ENCODE measurements at regions not wholly inside any gene's neighbourhood (a gene's known extent, or its start where the extent isn't known, plus 50 kb on each side); places are given as distances from the start of the nearest gene placed in this dataset.

DNA sequence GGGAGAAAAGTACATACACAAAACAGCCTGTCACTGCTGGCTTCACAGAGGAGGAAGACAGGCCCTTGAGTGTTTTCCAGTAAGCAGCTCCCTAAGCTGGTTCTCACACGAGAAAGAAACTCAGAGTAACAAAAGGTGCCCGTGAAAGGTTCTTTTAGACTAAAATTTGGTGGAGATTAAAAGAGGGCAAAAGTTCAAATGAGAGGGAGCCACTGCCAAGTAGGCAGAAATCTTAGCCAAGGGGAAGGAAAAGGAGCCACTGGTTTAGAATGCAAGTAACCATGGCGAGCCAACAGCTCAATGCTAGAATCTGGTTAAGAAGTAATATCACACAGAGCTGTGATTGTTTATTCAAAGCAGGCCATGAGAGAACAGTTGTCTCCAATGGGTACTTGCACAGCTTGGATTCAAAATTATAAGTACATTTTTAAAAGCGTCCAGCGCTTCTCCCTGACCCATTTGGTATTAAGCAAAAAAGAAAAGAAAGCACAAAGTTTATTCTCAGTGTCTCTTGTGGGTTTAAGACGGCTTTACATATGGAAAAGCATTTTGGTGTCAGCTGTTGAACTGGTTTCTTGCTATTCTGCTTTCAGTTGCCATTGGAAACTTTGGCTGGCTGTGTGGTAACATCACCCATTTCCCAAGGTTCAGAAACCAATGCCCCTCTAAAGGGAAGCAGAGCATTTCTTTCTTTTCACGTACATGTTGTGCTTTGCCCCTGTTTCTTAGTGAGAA is 648.5 kb downstream of the RNF144B start:
- DNase-seq (ENCODE audit: low read depth in 2 of 2) = no peak

DNA sequence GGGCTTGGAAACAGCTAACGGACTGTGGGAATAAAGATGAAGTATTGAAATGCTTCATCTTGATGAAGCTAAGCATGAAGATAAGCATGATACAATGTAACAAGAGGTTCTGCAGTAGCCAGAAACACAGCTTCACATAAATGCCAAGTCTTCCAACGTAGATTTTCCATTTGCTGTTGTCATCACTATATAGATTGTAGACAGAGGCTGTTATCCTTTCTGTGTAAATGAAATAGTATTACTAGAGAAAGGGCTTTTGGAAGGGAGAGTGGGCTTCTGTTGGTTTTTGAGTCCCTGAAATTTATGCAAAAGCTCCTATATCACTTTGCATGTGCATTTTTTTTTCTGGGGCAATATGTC is 649.0 kb downstream of the RNF144B start:
- no peak for DNase-seq (ENCODE audit: low read depth in 2 of 2)

DNA sequence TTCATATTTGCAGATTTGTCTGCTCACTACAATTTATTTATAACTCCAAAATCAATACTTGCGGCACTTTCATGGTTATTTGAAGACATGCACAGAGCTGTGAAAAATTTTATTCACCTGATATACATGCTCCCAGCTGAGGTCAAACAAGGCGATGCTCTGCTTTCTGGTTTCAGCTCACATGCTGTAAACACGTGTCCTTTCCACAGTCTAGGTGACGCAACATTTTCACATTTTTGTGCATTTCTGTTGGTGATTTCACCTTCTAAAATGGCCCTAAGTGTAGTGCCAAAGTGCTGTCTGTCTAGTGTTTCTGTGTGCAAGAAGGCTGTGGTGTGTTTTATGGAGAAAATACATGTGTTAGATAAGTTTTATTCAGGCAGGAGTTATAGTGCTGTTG is 650.5 kb downstream of the RNF144B start:
- DNase-seq (ENCODE audit: low read depth in 2 of 2) = no peak

DNA sequence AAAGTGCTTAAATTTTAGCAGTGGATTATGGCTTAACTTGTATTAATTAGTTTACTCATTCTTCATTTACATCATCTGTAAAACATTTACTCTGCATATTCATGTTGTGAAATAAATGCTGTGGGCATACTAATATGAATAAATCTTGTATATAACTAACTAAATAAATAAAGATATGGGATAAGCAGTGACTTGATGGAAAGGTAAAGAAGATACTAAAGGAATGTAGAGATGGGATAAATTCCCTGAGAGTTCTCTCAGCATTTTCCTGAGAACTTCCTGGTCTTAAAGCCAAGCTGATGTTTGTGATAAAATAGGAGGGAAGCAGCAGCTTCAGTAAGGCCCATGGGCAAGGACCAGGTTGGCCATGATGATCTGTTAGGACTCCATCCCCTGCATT is 652.1 kb downstream of the RNF144B start:
- no peak for DNase-seq (ENCODE audit: low read depth in 2 of 2)

DNA sequence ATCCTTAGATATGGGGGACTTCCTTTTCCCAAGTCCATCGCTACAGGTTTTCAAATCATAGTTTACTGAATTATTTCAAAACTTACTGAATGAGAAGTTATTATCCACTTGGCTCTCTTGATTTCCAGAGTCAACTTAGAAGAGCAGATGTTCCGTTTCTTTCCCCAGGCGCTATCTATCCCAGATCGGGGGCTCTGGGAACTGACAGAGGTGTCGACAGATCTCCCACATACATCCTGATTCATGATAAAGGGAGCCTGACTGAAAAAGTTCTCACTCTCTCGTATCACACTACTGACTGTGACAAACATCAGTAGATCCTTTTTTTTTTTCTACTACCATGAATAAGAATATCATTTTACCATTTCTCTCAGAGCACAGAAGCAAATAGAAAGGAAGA is 654.8 kb downstream of the RNF144B start:
- DNase-seq (ENCODE audit: low read depth in 2 of 2) = no peak

DNA sequence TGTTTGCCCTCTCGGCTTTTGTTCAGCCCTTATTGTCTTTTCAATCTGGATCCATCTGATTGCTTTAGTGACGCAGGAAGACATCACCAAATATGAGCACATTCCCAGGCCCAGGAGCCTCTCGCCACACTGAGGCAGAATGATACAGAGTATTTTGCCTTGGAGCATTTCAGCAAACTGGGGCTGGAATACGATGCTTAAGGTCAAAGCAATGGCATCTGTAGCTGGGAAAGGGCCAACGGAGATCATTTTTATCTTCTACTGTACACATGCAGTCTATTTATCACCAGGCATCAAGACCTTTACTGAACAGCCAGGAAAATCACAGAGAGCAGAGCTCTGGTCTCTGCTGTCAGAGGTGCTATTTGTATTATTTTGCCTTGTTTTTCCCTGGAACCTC is 655.3 kb downstream of the RNF144B start:
- DNase-seq (ENCODE audit: low read depth in 2 of 2) = no peak

DNA sequence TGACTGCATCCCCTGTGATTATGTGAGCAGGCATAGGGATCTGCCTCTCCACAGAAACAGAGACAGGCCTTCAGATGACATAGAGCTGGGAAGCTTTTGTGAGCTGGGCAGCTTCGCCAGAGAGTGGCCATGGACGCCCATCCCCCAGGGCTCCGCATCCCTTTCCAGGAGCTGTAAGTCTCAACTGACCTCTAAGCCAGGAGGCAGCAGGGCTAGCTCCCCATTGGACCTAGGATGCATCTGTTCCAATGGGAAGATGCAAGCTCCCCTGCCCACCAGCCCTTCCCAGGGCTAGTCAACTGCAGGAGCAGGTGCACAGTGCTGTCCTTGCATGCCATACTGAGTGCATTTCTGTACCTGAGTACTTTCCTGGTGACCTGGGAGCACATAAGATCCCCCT is 663.6 kb downstream of the RNF144B start:
- DNase-seq (ENCODE audit: low read depth in 2 of 2) = no peak

DNA sequence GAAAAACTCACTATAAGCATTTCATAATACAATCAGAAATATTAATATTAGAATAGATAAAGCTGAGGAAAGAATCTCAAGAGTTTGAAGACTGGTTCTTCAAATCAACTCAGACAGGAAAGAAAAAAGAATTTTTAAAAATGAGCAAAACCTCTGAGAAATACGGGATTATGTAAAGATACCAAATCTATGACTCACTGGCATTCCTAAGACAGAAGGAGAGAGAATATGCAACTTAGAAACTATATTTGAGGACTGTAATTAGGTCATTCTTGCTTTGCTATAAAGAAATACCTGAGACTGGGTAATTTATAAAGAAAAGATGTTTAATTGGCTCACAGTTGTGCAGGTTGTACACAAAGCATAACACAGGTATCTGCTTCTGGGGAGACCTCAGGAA is 665.1 kb downstream of the RNF144B start:
- no peak for DNase-seq (ENCODE audit: low read depth in 2 of 2)

DNA sequence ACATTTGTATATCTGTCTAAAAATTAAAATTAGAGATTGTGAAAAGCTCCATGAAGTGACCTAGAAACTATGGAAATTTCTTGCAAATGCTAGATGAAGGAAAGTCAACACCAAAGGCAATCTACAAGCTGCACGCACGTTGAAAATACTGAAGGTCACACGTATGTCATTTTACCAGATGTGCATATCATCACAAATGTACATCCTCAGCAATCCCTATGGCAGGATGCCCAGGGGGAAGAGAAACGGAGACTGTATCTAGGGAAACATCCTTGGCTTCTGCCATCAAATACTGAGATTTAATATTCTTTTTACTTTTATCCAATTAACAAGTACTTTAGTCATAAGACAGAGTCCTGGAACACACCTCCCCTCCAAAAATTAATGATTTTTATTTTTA is 672.0 kb downstream of the RNF144B start:
- no peak for DNase-seq (ENCODE audit: low read depth in 2 of 2)

DNA sequence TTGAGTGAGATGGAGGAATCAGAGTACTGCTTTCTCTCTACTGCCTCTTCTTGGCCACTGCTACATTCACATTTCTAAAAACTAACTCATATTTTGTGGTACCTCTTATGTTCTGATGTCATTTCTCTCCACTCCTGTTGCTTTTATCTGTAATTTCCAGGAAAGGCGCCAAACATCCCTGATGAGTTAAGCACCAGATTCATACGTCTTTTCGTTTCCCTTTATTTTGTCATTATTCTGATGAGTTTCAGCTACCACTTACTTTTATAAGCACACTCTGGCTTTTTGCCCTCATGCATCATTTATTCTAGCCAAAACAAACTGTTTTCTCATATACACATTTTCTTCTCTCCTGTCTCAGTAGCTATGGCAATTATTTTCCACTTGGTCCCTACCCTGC is 680.0 kb downstream of the RNF144B start:
- DNase-seq (ENCODE audit: low read depth in 2 of 2) = no peak

DNA sequence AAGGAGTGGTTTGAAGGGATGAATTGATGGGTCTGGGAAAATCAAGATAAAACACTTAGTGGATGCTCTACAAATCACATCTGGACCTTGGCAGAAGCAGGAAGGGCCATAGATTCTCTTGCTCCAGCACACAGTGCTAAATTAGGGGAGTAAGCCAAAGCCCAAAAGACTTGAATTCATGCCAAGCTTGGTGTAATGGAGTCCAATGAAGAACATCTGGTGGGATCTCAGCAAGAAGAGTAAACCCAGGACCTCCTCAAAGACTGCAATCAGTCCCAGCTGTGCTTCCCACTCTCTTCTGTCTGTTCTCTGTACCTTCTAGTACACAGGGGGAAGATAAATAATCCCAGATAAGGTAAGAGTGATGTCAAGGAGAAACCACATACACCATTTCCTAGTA is 683.4 kb downstream of the RNF144B start:
- DNase-seq (ENCODE audit: low read depth in 2 of 2) = no peak

DNA sequence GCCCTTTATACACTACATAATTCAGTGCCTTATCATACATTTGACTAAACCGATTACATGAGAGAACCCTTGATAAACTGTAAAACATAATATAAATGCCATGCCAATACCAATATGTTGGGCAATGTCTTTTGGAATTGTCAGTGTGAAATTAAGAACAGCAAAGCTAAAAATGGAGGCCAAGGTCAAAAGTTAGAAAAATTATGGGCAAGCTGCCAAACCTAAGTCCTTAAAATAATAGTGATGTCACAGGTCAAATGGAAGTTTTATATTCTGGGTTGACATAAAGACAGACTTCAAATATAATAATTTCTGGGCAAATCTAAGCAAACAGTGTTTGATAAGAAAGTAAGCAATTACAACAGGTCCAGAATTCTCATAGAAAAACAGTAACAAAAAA is 696.7 kb downstream of the RNF144B start:
- DNase-seq (ENCODE audit: low read depth in 2 of 2) = no peak

DNA sequence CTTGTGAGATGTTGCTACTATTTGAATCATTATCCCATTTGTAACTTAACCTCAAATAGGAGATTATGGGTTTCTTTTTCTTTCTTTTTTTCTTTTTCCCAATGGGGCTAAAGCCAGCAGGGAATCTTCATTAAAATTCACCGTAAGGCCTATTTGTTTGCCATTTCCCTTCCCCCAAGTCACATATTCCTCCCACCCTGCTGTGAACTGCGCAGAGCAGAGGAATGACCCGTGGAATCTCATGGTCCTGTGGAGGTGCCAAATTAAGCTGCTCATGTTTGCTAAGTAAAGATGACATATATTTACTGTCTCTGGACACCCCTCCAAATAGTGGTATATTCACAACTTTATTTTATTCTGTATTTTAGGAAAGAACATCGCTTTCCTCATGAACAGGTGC is 699.3 kb downstream of the RNF144B start:
- DNase-seq (ENCODE audit: low read depth in 2 of 2) = no peak

DNA sequence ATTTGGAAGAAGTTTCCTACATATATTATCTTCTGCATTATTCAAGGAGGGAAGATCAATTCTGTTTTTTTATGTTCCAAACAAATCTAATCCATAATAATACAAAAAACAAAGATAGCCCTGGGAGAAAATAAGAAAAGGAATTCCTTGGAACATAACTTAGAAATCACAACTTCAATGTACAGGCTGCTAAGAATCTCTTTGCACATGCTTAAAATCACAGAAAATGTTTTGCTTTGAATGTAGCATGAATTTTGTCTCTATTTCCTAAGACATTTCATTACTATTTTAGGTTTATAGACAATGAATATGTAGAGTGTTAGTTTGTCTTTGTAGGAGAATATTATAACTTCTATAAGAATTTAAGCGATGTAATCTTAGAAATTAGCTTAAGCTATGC is 700.1 kb downstream of the RNF144B start:
- no peak for DNase-seq (ENCODE audit: low read depth in 2 of 2)

DNA sequence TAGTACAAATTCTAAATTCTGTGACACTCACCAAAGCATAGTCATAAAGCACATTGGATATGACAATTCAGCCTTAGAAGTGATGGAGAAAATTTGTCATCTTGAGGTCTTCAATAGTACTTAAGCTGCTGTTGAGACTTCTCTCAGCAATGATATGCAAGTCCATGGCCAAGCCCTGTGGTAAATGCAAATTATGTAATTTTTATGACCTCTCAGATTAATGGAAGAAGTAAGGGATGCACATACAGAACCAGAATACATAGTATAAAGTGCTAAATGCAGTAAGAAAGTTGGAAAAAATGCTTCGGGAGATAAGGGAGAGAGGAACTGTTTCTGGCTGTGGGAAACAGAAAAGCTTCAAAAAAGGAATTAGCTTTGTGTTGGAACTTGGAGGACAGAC is 700.7 kb downstream of the RNF144B start:
- no peak for DNase-seq (ENCODE audit: low read depth in 2 of 2)

DNA sequence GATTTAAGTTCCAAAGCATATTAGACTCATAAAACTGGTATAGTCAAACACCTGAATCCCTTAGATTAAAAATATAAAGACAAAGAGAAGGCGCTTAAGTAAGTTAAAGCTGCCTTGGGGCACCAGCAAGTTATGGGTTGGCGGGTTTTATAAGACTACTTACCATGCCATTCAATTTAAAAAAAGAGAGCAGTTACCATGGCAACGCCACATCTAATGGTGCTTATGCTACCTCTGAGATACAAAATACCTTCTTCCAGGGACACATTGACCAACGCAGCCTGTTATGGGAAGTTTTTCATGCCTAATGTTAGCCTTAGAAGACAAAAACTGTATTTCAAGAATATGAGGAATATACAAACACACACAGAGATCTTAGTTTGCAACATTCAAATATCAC is 713.6 kb downstream of the RNF144B start:
- DNase-seq (ENCODE audit: low read depth in 2 of 2) = no peak

DNA sequence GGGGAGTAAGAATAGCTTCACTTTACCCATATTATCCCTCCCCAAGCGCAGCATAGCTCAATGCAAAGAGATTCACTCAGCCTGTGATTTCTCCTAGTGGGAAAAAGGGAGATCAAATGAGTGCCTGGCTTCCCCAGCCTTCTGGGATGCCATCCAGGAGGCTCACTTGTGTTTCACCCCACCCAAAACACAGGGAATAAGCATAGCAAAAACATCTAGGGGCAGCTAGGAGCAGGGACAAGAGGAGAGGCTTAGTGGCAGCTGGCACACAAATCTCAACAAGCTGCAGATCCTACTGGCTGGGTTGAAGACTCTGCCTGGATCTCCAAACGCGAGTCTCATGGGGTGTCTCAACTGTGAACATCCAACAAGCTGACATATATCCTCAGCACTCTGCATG is 715.8 kb downstream of the RNF144B start:
- no peak for DNase-seq (ENCODE audit: low read depth in 2 of 2)

DNA sequence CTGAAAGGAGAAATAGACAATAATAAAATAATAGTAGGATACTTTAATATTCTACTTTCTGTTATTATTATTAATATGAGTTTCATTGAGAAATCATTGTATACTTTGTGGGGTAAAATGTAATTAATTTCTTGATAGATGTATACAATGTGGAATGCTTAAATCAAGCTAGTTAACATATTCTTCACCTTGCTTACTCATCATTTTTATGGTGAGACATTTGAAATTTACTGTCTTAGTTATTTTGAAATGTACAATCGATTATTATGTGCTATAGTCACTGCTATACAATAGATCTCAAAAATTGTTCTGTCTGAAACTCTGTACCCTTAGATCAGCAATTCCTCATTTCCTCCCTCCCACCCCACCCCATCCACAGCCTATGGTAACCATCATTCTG is 720.3 kb downstream of the RNF144B start:
- no peak for DNase-seq (ENCODE audit: low read depth in 2 of 2)

DNA sequence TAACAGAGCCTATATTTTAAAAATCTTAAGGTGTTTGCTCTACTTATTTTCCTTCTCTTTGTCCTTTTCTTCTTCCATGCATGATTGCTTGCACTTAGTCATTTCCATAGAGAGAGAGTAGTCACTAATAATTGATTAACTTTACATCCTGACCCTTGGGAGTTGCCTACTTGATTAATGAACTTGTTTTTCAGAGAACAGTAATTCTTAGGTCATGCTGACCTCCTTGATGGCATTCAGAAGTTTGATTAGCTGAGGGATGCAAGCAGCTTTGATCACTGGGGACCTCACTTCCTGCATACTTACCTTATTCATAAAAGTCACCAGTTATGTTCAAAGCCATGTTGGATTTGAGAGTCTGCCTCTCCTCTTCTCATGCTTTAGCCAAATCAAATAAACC is 715.6 kb upstream of the ID4 start:
- DNase-seq (ENCODE audit: low read depth in 2 of 2) = no peak

DNA sequence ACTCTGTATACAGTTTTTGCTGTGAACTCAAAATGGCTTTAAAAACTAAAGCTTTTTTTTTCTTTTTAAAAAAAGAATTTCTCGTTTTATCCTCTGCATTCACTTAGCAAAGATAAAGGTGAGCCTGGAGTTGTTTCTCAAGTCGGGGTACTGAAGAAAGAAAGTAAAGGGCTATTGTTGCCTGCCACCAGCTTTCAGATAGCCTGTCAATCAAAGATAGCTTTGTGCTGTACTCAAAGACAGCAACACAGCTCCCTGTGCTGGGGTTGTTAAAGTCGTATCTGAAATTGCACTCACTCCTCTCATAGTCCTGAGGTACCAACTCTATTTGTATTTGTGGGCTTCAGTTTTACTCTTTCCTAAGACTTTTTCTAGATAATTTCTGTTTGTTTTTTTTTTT is 710.1 kb upstream of the ID4 start:
- DNase-seq (ENCODE audit: low read depth in 2 of 2) = no peak

DNA sequence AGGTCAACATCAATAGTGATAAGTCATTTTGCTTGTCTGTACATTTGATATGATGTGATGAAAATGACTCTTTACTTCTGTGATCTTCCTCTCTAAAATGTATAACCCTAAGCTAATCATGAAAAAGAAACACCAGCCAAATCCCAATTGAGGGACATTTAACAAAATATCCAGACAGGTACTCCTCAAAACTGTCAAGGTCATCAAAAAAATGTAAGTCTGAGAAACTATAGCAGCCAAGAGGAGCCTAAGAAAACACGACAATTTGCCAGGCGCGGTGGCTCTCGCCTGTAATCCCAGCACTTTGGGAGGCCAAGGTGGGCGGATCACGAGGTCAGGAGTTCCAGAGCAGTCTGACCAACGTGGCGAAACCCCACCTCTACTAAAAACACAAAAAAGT is 708.5 kb upstream of the ID4 start:
- DNase-seq (ENCODE audit: low read depth in 2 of 2) = no peak

DNA sequence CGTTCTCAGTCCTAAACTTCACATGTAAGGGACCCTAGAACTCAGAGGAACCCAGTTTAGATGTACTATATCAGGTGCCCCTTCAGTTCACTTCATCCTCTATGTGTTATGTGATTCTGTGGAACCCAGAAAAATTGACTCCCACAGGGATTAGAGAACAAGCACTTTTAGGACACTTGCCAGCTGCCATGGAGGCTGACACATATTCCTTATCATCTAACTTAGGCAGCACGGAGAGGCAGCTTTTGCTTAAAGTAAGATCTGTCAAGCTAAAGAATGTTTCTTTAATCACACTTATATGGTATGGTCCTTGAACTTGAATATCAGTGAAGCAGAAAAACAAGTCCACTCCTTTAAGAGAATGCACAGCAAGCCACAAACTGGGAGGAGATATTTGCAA is 701.5 kb upstream of the ID4 start:
- DNase-seq (ENCODE audit: low read depth in 2 of 2) = no peak

DNA sequence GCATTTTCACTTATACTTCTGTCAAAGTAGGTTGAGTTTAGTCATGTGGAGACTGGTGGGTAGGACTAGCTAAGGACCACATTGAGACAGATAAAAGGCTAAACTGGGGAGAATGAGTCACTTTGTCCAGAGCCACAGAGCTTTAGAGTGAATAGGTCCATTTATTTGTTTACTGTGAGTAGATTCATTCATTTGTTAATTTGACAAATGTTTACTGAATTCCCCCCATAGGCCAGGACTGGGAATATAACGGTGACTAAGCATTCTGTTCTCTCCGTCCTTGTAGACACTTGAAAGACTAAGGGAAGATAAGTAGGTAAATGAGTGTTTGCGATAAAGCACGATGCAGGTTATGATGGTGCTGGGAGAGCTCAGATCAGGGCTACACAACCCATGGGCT is 699.7 kb upstream of the ID4 start:
- DNase-seq (ENCODE audit: low read depth in 2 of 2) = no peak

DNA sequence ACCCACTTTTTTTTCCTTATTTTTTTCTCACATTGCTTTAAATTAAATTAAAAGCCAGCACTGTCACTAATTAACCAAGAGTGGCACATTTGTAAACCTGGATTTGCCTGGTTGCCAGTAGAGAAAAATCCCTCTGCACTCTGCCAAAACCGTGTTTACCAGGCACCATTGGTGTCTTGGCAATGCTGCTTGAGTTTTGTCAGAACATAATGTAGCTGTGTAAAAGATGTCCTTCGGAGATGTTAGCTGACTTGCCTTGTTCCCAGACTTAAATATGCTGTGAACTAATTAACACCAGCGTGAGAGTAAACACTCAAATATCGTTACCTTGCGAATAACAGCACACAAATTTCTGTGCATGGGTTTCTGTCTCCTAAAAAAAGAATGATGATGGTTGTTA is 694.9 kb upstream of the ID4 start:
- DNase-seq (ENCODE audit: low read depth in 2 of 2) = no peak

DNA sequence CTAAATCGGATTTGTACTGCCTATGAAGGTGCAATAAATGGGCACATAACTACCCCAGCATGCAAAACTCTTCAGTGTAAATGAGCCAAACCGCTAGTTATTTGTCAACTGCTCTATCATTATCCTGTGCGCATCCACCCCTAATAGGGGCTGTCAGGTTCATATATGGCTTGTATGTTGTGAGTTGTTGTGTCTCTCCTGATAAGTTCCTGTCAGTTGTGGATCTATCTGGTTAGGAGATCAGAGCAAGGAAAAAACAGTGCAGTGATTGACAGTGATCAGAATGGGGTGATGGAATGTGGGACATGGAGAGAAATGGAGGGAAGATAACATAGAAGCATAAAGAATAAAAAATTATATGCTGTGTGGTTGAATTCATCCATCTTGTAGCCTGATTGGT is 686.9 kb upstream of the ID4 start:
- DNase-seq (ENCODE audit: low read depth in 2 of 2) = no peak

All from stimulated activated CD8-positive, alpha-beta memory T cell treated with anti-CD3 and anti-CD28 coated beads, Interleukin-7, amount 100 ng/mL, for 4 hours (primary cell).